ENCODE measurements at regions not wholly inside any gene's neighbourhood (a gene's known extent, or its start where the extent isn't known, plus 50 kb on each side); places are given as distances from the start of the nearest gene placed in this dataset.

- no peaks in the 10 kb centered on the region for H3K36me3 Mint-ChIP-seq (ENCODE audit: insufficient read depth, unreplicated experiment)
- POLR2A ChIA-PET: no interaction called here
- no TSS peak for BruUV-seq (replicated peaks)
- H3K27ac Mint-ChIP-seq (ENCODE audit: low read depth, unreplicated experiment): no peak overlapping the region
- no peak for TF ChIP-seq CTCF (IDR thresholded peaks at IDR 0.05; ENCODE audit: unreplicated experiment)
- H3K9me3 Mint-ChIP-seq (ENCODE audit: unreplicated experiment): no peaks in the 10 kb centered on the region
- peaks cover 25% of the 10 kb centered on the region for H3K27me3 Mint-ChIP-seq (ENCODE audit: insufficient read depth, unreplicated experiment)
- CTCF ChIA-PET: no interaction called here
- no peaks in the 10 kb centered on the region for H3K4me1 Mint-ChIP-seq (ENCODE audit: insufficient read depth, unreplicated experiment)
- DNase-seq (ENCODE audit: unreplicated experiment): no peak
- no peak overlapping the region for H3K4me3 Mint-ChIP-seq (ENCODE audit: unreplicated experiment)
- intact Hi-C loops (cut with micrococcal nuclease): no loop called here
These were observed 120.1 kb upstream of the AGBL1 start for GRCh38 chr15:85959611-85960010.

DNA sequence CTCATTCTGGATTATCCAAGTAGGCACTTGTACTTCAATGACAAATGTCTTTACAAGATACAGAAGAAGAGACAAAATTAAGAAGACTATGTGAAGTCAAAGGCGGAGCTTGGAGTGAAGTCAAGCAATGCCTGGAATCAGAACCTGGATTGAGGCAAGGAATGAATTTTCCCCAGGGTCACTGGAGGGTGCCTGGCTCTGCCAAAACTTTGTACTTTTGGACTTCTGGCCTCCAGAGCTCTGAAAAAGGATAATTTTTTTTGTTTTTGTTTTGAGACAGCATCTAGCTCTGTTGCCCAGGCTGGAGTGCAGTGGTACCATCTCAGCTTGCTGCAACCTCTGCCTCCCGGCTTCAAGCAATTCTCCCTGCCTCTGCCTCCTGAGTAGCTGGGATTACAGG, 119.3 kb upstream of the AGBL1 start:
- no peaks in the 10 kb centered on the region for H3K4me1 Mint-ChIP-seq (ENCODE audit: insufficient read depth, unreplicated experiment)
- H3K36me3 Mint-ChIP-seq (ENCODE audit: insufficient read depth, unreplicated experiment): no peaks in the 10 kb centered on the region
- no peak overlapping the region for H3K27ac Mint-ChIP-seq (ENCODE audit: low read depth, unreplicated experiment)
- BruUV-seq (replicated peaks): no TSS peak
- no peak overlapping the region for H3K4me3 Mint-ChIP-seq (ENCODE audit: unreplicated experiment)
- POLR2A ChIA-PET: no interaction called here
- no peaks in the 10 kb centered on the region for H3K9me3 Mint-ChIP-seq (ENCODE audit: unreplicated experiment)
- no peak for TF ChIP-seq CTCF (IDR thresholded peaks at IDR 0.05; ENCODE audit: unreplicated experiment)
- no peak for DNase-seq (ENCODE audit: unreplicated experiment)
- intact Hi-C loops (cut with micrococcal nuclease): no loop called here
- CTCF ChIA-PET: interaction anchor here (0.9 to 1.1 kb wide), 2 partner anchors 11 to 13 kb away, joined by 3 to 6 read pairs; no protein-coding TSS in a partner anchor
- peaks cover 33% of the 10 kb centered on the region for H3K27me3 Mint-ChIP-seq (ENCODE audit: insufficient read depth, unreplicated experiment)

- no TSS peak for BruUV-seq (replicated peaks)
- Mint-ChIP-seq H3K4me1 (ENCODE audit: insufficient read depth, unreplicated experiment) (no peaks in the 10 kb centered on the region), H3K36me3 (ENCODE audit: insufficient read depth, unreplicated experiment) (no peaks in the 10 kb centered on the region), H3K9me3 (ENCODE audit: unreplicated experiment) (no peaks in the 10 kb centered on the region), H3K27me3 (ENCODE audit: insufficient read depth, unreplicated experiment) (peaks cover 47% of the 10 kb centered on the region), H3K4me3 (ENCODE audit: unreplicated experiment) (no peak overlapping the region), H3K27ac (ENCODE audit: low read depth, unreplicated experiment) (no peak overlapping the region)
- no peak for TF ChIP-seq CTCF (IDR thresholded peaks at IDR 0.05; ENCODE audit: unreplicated experiment)
- ChIA-PET CTCF (no interaction called here), POLR2A (interaction anchor here (0.6 kb wide), 1 partner anchor 988 kb away, joined by 3 read pairs; no protein-coding TSS in a partner anchor)
- intact Hi-C loops (cut with micrococcal nuclease): no loop called here
- DNase-seq (ENCODE audit: unreplicated experiment): no peak
These were observed 117.8 kb upstream of the AGBL1 start for GRCh38 chr15:85961821-85962220.

GRCh38 chr15:85963262-85963760, 116.4 kb upstream of the AGBL1 start:
- H3K4me3 Mint-ChIP-seq (ENCODE audit: unreplicated experiment): no peak overlapping the region
- no peak overlapping the region for H3K27ac Mint-ChIP-seq (ENCODE audit: low read depth, unreplicated experiment)
- DNase-seq (ENCODE audit: unreplicated experiment): no peak
- H3K36me3 Mint-ChIP-seq (ENCODE audit: insufficient read depth, unreplicated experiment): no peaks in the 10 kb centered on the region
- TF ChIP-seq CTCF (IDR thresholded peaks at IDR 0.05; ENCODE audit: unreplicated experiment): no peak
- no peaks in the 10 kb centered on the region for H3K4me1 Mint-ChIP-seq (ENCODE audit: insufficient read depth, unreplicated experiment)
- POLR2A ChIA-PET: interaction anchor here (0.6 kb wide), 1 partner anchor 37 kb away, joined by 3 read pairs; no protein-coding TSS in a partner anchor
- CTCF ChIA-PET: no interaction called here
- peaks cover 50% of the 10 kb centered on the region for H3K27me3 Mint-ChIP-seq (ENCODE audit: insufficient read depth, unreplicated experiment)
- intact Hi-C loops (cut with micrococcal nuclease): no loop called here
- no peaks in the 10 kb centered on the region for H3K9me3 Mint-ChIP-seq (ENCODE audit: unreplicated experiment)
- no TSS peak for BruUV-seq (replicated peaks)

Measured in MCF 10A (cell line).